Activated T-helper 1 cell treated with anti-CD3 and anti-CD28 coated beads, Interleukin-2, amount 50 U/mL, for 16 hours (primary cell): ENCODE measurements at regions not wholly inside any gene's neighbourhood (a gene's known extent, or its start where the extent isn't known, plus 50 kb on each side); places are given as distances from the start of the nearest gene placed in this dataset.

Experiments used
- DNase-seq, 2 donors: peaks; one replicate each; pipeline ENCODE4 v3.0.0-alpha.2; 2020; ENCODE audit warnings: low read depth in 1 of 2, low spot score in 1 of 2

GRCh38 chr5:155402927-155403640 lies 389.5 kb downstream of the KIF4B start:
- DNase-seq: no peak

- DNase-seq: no peak
Observed at GRCh38 chr5:155406815-155407214, 393.3 kb downstream of the KIF4B start.

GRCh38 chr5:155408465-155408864 lies 394.9 kb downstream of the KIF4B start:
- DNase-seq: no peak

- no peak for DNase-seq
Observed at GRCh38 chr5:155416765-155417164, 403.2 kb downstream of the KIF4B start.

GRCh38 chr5:155418960-155419579 lies 405.5 kb downstream of the KIF4B start:
- no peak for DNase-seq

GRCh38 chr5:155430192-155430591 lies 416.6 kb downstream of the KIF4B start:
- DNase-seq: no peak

- no peak for DNase-seq
Observed at GRCh38 chr5:155434267-155434666, 420.7 kb downstream of the KIF4B start.

GRCh38 chr5:155434681-155435080 lies 421.1 kb downstream of the KIF4B start:
- DNase-seq: no peak

GRCh38 chr5:155441849-155442248 lies 428.3 kb downstream of the KIF4B start:
- no peak for DNase-seq

GRCh38 chr5:155451106-155451505 lies 437.6 kb downstream of the KIF4B start:
- no peak for DNase-seq

GRCh38 chr5:155455791-155456514 lies 442.4 kb downstream of the KIF4B start:
- no peak for DNase-seq

GRCh38 chr5:155459889-155460500 lies 446.4 kb downstream of the KIF4B start:
- no peak for DNase-seq

- DNase-seq: no peak
Observed at GRCh38 chr5:155460501-155460931, 447.0 kb downstream of the KIF4B start.

- DNase-seq: no peak
Observed at GRCh38 chr5:155461304-155461703, 447.7 kb downstream of the KIF4B start.

- DNase-seq: no peak
Observed at GRCh38 chr5:155466851-155467250, 453.3 kb downstream of the KIF4B start.

- no peak for DNase-seq
Observed at GRCh38 chr5:155471027-155471426, 457.5 kb downstream of the KIF4B start.

GRCh38 chr5:155472780-155473179 lies 459.2 kb downstream of the KIF4B start:
- no peak for DNase-seq

- DNase-seq: no peak
Observed at GRCh38 chr5:155475318-155475717, 461.8 kb downstream of the KIF4B start.

GRCh38 chr5:155480731-155481131 lies 467.2 kb downstream of the KIF4B start:
- DNase-seq: no peak

GRCh38 chr5:155481182-155481581 lies 467.6 kb downstream of the KIF4B start:
- DNase-seq: no peak

GRCh38 chr5:155482428-155482827 lies 468.9 kb downstream of the KIF4B start:
- DNase-seq: no peak

- DNase-seq: no peak
Observed at GRCh38 chr5:155485386-155485785, 471.8 kb downstream of the KIF4B start.
